ENCODE measurements at regions not wholly inside any gene's neighbourhood (a gene's known extent, or its start where the extent isn't known, plus 50 kb on each side); places are given as distances from the start of the nearest gene placed in this dataset.

DNA sequence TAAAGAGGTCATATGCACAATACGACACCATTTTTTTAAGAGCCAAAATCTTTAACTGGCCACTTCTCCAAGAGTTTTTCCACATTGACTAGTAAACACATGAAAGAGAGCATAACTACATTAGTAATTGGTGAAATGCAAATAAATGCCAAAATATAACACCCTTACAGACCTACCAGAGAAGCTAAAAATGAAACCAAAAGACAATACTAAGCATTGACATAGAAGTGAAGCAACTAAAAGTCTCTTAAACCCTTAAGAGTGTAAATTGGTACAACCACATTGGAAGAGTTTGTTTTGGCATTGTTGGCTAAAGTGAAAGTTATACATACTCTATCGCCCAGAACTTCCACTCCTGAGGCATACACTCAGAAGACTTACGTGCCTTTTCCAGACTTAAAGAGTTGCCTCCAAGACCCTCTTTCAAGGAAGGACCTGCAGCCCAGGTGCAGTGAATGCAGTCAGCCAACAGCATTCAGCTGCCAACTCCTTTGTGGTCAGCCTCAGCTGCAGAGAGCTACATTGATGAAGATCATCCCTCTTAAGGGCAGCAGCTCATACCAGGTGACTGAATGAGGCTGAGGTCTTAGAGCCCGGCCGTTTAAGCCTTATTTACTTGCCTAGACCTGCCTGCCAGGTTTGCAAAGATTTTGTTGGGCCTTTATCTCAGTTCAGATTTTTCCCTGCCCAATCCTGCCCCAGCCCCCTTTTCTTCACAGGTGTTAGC, 839.1 kb upstream of the ADGRL2 start:
- Histone ChIP-seq H3K4me1 (ENCODE audit: insufficient read depth) (no peaks in the 10 kb centered on the region), H3K27me3 (replicated peaks; ENCODE audit: insufficient read depth) (no peaks in the 10 kb centered on the region), H3K27ac (no peak overlapping the region), H3K4me3 (no peak overlapping the region), H3K79me2 (ENCODE audit: insufficient read depth) (no peaks in the 10 kb centered on the region), H3K9me2 (ENCODE audit: insufficient read depth) (no peaks in the 10 kb centered on the region), H3F3A (ENCODE audit: insufficient read depth) (no peaks in the 10 kb centered on the region), H4K20me1 (ENCODE audit: insufficient read depth) (no peaks in the 10 kb centered on the region), H3K9me3 (ENCODE audit: low read depth) (no peaks in the 10 kb centered on the region), H2AFZ (no peak overlapping the region), H3K36me3 (ENCODE audit: low read depth) (no peaks in the 10 kb centered on the region), H3K4me2 (ENCODE audit: unreplicated experiment) (no peak overlapping the region), H3K9ac (no peak overlapping the region)
- in situ Hi-C loops (cut with MboI) = no loop called here
- WGBS, 2 experiments (ENCODE audit: low coverage in 1 of 2, low lambda C conversion rate in 2 of 2, missing lambda C conversion rate in 2 of 2) = 21% methylated on average over 5 of the region's 5 CpGs
- TF ChIP-seq EZH2phosphoT487 (IDR thresholded peaks at IDR 0.05; ENCODE audit: insufficient read depth, low read depth) (no peak), EZH2 (IDR thresholded peaks at IDR 0.05; ENCODE audit: insufficient read depth, poor library complexity, severe bottlenecking) (no peak)
- no peak for DNase-seq

DNA sequence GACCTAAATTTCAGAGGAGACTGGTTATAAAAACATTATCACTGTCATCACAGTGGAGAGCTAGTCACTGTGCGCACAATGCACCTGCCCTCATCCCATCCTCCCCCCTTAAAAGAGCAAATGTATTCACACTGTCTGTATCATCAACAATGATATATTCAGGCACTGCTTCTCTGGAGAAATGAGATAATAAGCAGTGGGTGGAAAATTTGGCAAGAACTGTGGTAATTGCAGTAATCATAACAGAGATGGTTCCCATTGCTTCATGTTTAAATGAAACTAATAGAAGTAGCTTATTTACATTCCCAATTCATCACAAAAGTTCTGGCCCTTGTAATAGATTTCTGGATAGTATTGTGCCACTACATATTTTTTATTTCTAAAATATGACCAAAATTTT, 867.4 kb upstream of the ADGRL2 start:
- TF ChIP-seq EZH2 (IDR thresholded peaks at IDR 0.05; ENCODE audit: insufficient read depth, poor library complexity, severe bottlenecking) (no peak), EZH2phosphoT487 (IDR thresholded peaks at IDR 0.05; ENCODE audit: insufficient read depth, low read depth) (no peak)
- WGBS, 2 experiments (ENCODE audit: low coverage in 1 of 2, low lambda C conversion rate in 2 of 2, missing lambda C conversion rate in 2 of 2) = 50 to 68% methylated on average over 1 of the region's 1 CpG
- no peaks in the 10 kb centered on the region for H3K27me3 ChIP-seq (replicated peaks; ENCODE audit: insufficient read depth)
- H2AFZ ChIP-seq = no peak overlapping the region
- H3K27ac ChIP-seq = no peak overlapping the region
- DNase-seq = no peak
- H3K4me1 ChIP-seq (ENCODE audit: insufficient read depth) = no peaks in the 10 kb centered on the region
- H3K79me2 ChIP-seq (ENCODE audit: insufficient read depth) = no peaks in the 10 kb centered on the region
- H3K4me3 ChIP-seq = no peak overlapping the region
- peaks cover 9% of the 10 kb centered on the region for H3K9me3 ChIP-seq (ENCODE audit: low read depth)
- H3F3A ChIP-seq (ENCODE audit: insufficient read depth) = no peaks in the 10 kb centered on the region
- no peaks in the 10 kb centered on the region for H3K36me3 ChIP-seq (ENCODE audit: low read depth)
- no peak overlapping the region for H3K4me2 ChIP-seq (ENCODE audit: unreplicated experiment)
- no peaks in the 10 kb centered on the region for H4K20me1 ChIP-seq (ENCODE audit: insufficient read depth)
- H3K9me2 ChIP-seq (ENCODE audit: insufficient read depth) = 0 out of 2 replicates have a peak, but pooled peaks cover 2% of the 10 kb centered on the region
- in situ Hi-C loops (cut with MboI) = no loop called here
- no peak overlapping the region for H3K9ac ChIP-seq

DNA sequence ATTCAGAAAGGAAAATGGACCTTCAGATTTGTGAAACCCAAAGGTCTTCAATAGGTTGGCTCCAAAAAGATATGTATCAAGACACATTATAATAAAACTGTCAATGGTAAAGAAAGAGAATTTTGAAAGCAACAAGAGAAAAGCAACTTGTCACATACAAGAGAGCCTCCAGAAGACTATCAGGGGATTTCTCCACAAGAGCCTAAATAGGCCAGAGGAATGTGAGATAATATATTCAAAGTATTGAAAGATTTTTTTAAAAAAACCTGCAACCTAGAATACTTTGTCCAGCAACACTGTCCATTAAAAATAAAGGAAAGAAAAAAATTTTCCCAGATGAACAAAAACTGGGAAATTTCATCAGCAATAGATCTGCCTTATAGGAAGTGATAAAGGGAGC, 869.6 kb upstream of the ADGRL2 start:
- Histone ChIP-seq H3K4me3 (no peak overlapping the region), H2AFZ (no peak overlapping the region), H3K4me1 (ENCODE audit: insufficient read depth) (no peaks in the 10 kb centered on the region), H3F3A (ENCODE audit: insufficient read depth) (no peaks in the 10 kb centered on the region), H3K36me3 (ENCODE audit: low read depth) (no peaks in the 10 kb centered on the region), H3K4me2 (ENCODE audit: unreplicated experiment) (no peak overlapping the region), H3K79me2 (ENCODE audit: insufficient read depth) (no peaks in the 10 kb centered on the region), H3K9me2 (ENCODE audit: insufficient read depth) (0 out of 2 replicates have a peak, but pooled peaks cover 2% of the 10 kb centered on the region), H3K27ac (no peak overlapping the region), H3K9ac (no peak overlapping the region), H3K9me3 (ENCODE audit: low read depth) (peaks cover 9% of the 10 kb centered on the region), H4K20me1 (ENCODE audit: insufficient read depth) (no peaks in the 10 kb centered on the region), H3K27me3 (replicated peaks; ENCODE audit: insufficient read depth) (no peaks in the 10 kb centered on the region)
- in situ Hi-C loops (cut with MboI) = no loop called here
- no peak for TF ChIP-seq EZH2 (IDR thresholded peaks at IDR 0.05; ENCODE audit: insufficient read depth, poor library complexity, severe bottlenecking)
- TF ChIP-seq EZH2phosphoT487 (IDR thresholded peaks at IDR 0.05; ENCODE audit: insufficient read depth, low read depth) = no peak
- no peak for DNase-seq

DNA sequence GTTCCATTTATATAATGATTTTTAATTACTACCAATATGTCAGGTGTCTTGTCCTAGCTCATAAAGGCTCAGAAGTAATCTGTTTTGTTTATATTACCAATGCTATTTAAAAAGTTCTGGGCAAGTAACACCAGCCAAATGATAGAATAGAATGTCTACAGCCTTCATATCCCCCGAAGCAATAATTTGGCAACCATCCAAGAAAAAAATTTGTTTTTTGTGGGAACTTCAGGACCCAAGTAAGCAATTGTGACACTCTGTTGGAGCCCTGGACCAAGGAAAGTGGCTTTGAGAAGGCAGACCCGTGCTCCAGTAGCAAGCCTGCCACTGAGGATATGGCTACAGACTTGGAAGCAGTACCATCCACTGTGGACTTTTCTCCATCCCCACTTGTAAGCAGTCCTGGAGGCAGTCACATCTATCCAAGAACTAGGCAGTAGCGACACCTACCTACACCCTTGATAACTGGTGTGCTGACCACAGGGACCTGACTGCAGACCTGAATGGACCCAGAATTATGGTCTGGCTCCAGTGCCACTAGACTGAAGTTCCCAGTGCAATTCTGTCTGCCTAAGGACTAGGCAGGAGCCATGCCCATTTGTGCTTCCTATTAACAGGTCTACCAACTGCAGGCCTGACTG, 870.7 kb upstream of the ADGRL2 start:
- Histone ChIP-seq H3K36me3 (ENCODE audit: low read depth) (no peaks in the 10 kb centered on the region), H4K20me1 (ENCODE audit: insufficient read depth) (no peaks in the 10 kb centered on the region), H3F3A (ENCODE audit: insufficient read depth) (no peaks in the 10 kb centered on the region), H3K9ac (no peak overlapping the region), H3K79me2 (ENCODE audit: insufficient read depth) (no peaks in the 10 kb centered on the region), H3K9me2 (ENCODE audit: insufficient read depth) (0 out of 2 replicates have a peak, but pooled peaks cover under 1% of the 10 kb centered on the region), H3K4me3 (no peak overlapping the region), H3K27ac (no peak overlapping the region), H3K27me3 (replicated peaks; ENCODE audit: insufficient read depth) (no peaks in the 10 kb centered on the region), H2AFZ (no peak overlapping the region), H3K9me3 (ENCODE audit: low read depth) (peaks cover 9% of the 10 kb centered on the region), H3K4me1 (ENCODE audit: insufficient read depth) (no peaks in the 10 kb centered on the region), H3K4me2 (ENCODE audit: unreplicated experiment) (no peak overlapping the region)
- 14 to 21% methylated on average over 3 of the region's 3 CpGs for WGBS, 2 experiments (ENCODE audit: low coverage in 1 of 2, low lambda C conversion rate in 2 of 2, missing lambda C conversion rate in 2 of 2)
- DNase-seq = no peak
- in situ Hi-C loops (cut with MboI) = no loop called here
- TF ChIP-seq EZH2 (IDR thresholded peaks at IDR 0.05; ENCODE audit: insufficient read depth, poor library complexity, severe bottlenecking) = no peak
- no peak for TF ChIP-seq EZH2phosphoT487 (IDR thresholded peaks at IDR 0.05; ENCODE audit: insufficient read depth, low read depth)

Data from GM23248 (cell line).